C4-2B (cell line): ENCODE measurements at regions not wholly inside any gene's neighbourhood (a gene's known extent, or its start where the extent isn't known, plus 50 kb on each side); places are given as distances from the start of the nearest gene placed in this dataset.

ENCODE experiments used
- H3K27ac ChIP-seq: fragments of 450-650 bp; 2 replicates; pipeline ENCODE4 v1.5.1; 2017
- CTCF ChIP-seq: fragments of 450-650 bp; conservative IDR thresholded peaks from 2 replicates; pipeline ENCODE4 v1.5.1; 2017; ENCODE audit warnings: mild to moderate bottlenecking
- ZFX ChIP-seq: fragments of 450-650 bp; IDR thresholded peaks from 2 replicates; pipeline ENCODE4 v1.6.1; 2017

- TF ChIP-seq CTCF (no peak), ZFX (no peak)
- no peak overlapping the region for H3K27ac ChIP-seq
Measured at GRCh38 chr15:95825208-95825607, 505.3 kb upstream of the NR2F2 start.

GRCh38 chr15:95825671-95826411, 504.7 kb upstream of the NR2F2 start:
- TF ChIP-seq CTCF = no peak
- no peak for TF ChIP-seq ZFX
- no peak overlapping the region for H3K27ac ChIP-seq

- no peak overlapping the region for H3K27ac ChIP-seq
- peak; percentile 51 for TF ChIP-seq CTCF
- no peak for TF ChIP-seq ZFX
Measured at GRCh38 chr15:95826412-95827195, 503.9 kb upstream of the NR2F2 start.

GRCh38 chr15:95829062-95829461, 501.4 kb upstream of the NR2F2 start:
- H3K27ac ChIP-seq = no peak overlapping the region
- TF ChIP-seq CTCF (no peak; the same call in 1 of the 2 replicates), ZFX (no peak)

- no peak overlapping the region for H3K27ac ChIP-seq
- no peak for TF ChIP-seq CTCF
- no peak for TF ChIP-seq ZFX
Measured at GRCh38 chr15:95830281-95830680, 500.2 kb upstream of the NR2F2 start.

- TF ChIP-seq CTCF = no peak
- no peak for TF ChIP-seq ZFX
- H3K27ac ChIP-seq = no peak overlapping the region
Measured at GRCh38 chr15:95832668-95833067, 497.8 kb upstream of the NR2F2 start.
